ENCODE measurements at regions not wholly inside any gene's neighbourhood (a gene's known extent, or its start where the extent isn't known, plus 50 kb on each side); places are given as distances from the start of the nearest gene placed in this dataset.

DNA sequence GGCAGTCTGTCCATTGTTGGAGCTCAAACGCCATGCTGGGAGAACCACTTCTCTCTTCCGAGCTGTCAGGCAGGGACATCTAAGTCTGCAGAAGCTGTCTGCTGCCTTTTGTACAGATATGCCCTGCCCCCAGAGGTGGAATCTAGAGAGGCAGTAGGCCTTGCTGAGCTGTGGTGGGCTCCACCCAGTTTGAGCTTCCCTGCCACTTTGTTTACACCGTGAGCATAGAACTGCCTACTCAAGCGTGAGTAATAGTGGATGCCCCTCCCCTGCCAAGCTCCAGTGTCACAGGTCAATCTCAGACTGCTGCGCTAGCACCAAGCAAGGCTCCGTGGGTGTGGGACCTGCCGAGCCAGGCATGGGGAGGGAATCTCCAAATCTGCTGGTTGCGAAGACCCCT is 145.7 kb downstream of the VSIG4 start:
- TF ChIP-seq CTCF (IDR thresholded peaks at IDR 0.05) (no peak), POLR2A (IDR thresholded peaks at IDR 0.05) (no peak)
